Esophagus squamous epithelium (tissue), 4 donors: ENCODE measurements at regions not wholly inside any gene's neighbourhood (a gene's known extent, or its start where the extent isn't known, plus 50 kb on each side); places are given as distances from the start of the nearest gene placed in this dataset.

ENCODE experiments used
- CTCF ChIP-seq, 6 experiments: fragments of 450-650 bp in 4 of 6; fragments of 200-600 bp in 2 of 6; sonication (generic) in 2 of 6; IDR thresholded peaks; one replicate each; pipeline ENCODE4 v1.5.1; 2016 to 2019; ENCODE audit warnings: antibody characterized with exemption in 6 of 6, mild to moderate bottlenecking in 4 of 6, moderate library complexity in 4 of 6
- POLR2A ChIP-seq, 4 donors: fragments of 450-650 bp; IDR thresholded peaks; one replicate each; pipeline ENCODE4 v1.6.1; 2017; ENCODE audit warnings: antibody characterized with exemption in 4 of 4, mild to moderate bottlenecking in 4 of 4, moderate library complexity in 3 of 4

GRCh38 chrX:137426695-137427425, 139.1 kb upstream of the ZIC3 start:
- no peak for TF ChIP-seq CTCF (IDR thresholded peaks at IDR 0.05)
- TF ChIP-seq POLR2A (IDR thresholded peaks at IDR 0.05) = no peak
